ENCODE measurements at regions not wholly inside any gene's neighbourhood (a gene's known extent, or its start where the extent isn't known, plus 50 kb on each side); places are given as distances from the start of the nearest gene placed in this dataset.

DNA sequence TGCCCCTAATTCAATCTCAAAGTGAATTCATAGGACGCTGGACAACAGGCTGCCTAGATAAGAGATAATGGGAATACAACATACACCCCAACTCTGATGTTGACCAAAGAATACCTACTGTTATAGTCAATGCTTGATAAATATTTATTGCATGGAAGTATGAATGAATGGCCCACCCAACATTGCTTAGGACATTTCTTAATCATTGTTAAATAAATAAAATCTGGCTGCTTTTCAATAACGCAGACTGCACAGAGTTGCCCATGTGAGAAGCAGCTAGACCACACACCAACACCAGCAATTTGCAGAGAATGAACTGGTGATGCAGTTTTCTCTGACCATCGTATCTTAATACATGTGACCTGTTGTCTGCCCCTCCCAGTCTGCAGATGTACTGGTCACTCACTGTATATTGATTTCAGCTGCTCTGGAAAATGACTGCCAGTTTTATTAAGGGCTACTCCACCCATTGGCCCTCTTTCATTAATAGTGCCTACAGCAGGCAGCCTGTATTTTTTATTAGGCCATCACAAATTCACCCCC is 236.2 kb upstream of the WWC1 start:
- no peak for DNase-seq

DNA sequence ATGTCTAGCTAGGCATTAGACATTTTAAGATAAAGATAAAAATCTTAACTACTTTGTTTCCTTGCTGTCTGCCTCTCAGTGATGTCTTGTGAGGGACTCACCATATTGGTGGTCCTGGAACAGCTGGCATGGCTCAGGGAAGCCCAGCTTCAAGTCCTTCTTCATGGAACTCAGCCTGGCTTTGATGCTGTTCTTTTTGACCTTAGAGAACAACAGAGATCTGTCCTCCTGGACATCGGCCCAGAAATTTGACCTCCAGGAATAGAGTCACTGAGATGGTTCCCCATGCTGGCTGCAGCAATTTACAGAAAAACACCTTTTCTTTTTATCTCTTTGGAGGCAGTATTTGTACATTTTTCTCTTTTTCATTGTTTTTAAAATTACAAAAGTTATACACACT is 235.5 kb upstream of the WWC1 start:
- DNase-seq: no peak

- DNase-seq: no peak
Measured at GRCh38 chr5:168056499-168057182, 234.8 kb upstream of the WWC1 start.

- no peak for DNase-seq
Measured at GRCh38 chr5:168057905-168058304, 233.5 kb upstream of the WWC1 start.

GRCh38 chr5:168059131-168059530 is 232.3 kb upstream of the WWC1 start:
- DNase-seq: no peak

DNA sequence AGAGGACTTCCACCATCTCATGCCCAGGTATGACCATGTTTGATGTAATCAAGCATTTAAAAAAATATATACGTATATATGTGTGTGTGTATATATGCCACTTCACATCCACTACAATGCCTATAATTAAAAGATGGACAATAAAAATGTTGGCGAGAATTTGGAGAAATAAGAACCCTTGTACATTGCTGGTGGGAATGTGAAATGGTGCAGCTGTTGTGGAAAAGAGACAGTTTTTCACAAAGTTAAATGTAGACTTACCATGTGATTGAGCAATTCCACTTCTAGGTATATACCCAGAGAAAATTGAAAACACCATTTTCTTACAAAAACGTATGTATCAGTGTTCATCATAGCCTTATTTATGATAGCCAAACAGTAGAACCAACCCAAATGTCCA is 229.2 kb upstream of the WWC1 start:
- no peak for DNase-seq

- DNase-seq: no peak
Measured at GRCh38 chr5:168064457-168064856, 227.0 kb upstream of the WWC1 start.

GRCh38 chr5:168064933-168065622 is 226.4 kb upstream of the WWC1 start:
- DNase-seq: no peak

- DNase-seq: no peak
Measured at GRCh38 chr5:168066536-168067208, 224.8 kb upstream of the WWC1 start.

- DNase-seq: no peak
Measured at GRCh38 chr5:168070761-168071160, 220.7 kb upstream of the WWC1 start.

- DNase-seq: no peak
Measured at GRCh38 chr5:168072665-168073064, 218.8 kb upstream of the WWC1 start.

GRCh38 chr5:168073311-168073710 is 218.1 kb upstream of the WWC1 start:
- no peak for DNase-seq

DNA sequence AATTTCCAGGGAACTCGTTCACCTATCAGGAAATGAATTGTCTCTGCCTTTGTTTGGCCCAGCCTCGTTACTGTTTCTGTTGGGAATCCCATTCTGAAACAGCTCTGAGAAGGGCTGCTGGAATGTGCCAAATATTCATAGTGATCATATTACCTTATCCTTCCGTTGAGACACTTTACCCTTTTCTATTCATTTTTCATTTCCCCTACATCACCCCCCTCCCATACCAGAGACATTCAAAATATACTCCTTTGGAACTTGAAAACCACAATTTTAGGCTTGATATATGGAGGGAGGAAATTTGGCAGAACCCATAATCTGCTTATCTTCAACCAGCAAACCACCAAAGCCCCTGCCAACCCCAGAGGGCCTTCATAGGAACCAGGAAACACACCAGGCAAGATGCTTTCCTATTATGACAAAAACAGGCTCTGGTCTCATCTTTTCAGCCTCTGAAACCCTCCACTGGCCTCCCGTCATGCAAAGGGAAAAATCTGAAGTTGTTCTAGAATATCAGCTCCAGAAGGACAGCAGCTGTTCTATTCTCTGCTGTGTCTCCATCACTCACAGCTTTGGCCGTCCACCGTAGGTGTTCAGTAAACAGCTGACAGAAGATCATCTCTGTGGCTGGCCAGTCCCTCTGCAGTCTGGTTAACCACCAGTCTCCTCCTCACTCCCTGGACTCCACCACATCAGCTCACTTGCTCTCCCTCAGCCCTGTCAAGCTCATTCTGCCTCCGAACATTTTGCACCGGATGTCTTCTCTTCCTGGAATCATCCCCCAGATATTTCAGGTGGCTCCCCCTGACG is 217.2 kb upstream of the WWC1 start:
- DNase-seq: no peak

DNA sequence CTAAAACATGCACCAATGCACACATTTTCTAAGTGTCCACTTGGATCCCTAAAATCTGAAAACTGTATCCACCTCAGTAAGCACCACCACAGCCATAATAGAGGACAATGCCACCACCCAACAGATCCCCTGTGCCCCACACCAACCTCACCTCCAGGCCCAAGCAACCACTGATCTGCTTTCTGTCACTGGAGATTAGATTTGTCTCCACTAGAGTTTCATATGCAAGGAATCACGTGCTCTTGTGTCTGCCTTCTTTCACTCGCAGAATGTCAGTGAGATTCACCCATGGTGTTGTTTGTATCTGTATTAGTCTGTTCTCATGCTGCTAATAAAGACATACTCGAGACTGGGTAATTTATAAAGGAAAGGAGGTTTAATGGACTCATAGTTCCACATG is 216.1 kb upstream of the WWC1 start:
- DNase-seq: no peak

- peak; percentile 77 for DNase-seq
Measured at GRCh38 chr5:168076561-168076991, 214.9 kb upstream of the WWC1 start.

- peak; percentile 87 for DNase-seq
Measured at GRCh38 chr5:168085261-168086031, 206.0 kb upstream of the WWC1 start.

GRCh38 chr5:168086104-168086610 is 205.3 kb upstream of the WWC1 start:
- DNase-seq: no peak

GRCh38 chr5:168086746-168087145 is 204.7 kb upstream of the WWC1 start:
- DNase-seq: no peak

GRCh38 chr5:168088410-168089173 is 202.9 kb upstream of the WWC1 start:
- no peak for DNase-seq

GRCh38 chr5:168089201-168089887 is 202.1 kb upstream of the WWC1 start:
- DNase-seq: no peak

All from islet precursor cell (in vitro differentiated cells).